ENCODE measurements at regions not wholly inside any gene's neighbourhood (a gene's known extent, or its start where the extent isn't known, plus 50 kb on each side); places are given as distances from the start of the nearest gene placed in this dataset.

DNA sequence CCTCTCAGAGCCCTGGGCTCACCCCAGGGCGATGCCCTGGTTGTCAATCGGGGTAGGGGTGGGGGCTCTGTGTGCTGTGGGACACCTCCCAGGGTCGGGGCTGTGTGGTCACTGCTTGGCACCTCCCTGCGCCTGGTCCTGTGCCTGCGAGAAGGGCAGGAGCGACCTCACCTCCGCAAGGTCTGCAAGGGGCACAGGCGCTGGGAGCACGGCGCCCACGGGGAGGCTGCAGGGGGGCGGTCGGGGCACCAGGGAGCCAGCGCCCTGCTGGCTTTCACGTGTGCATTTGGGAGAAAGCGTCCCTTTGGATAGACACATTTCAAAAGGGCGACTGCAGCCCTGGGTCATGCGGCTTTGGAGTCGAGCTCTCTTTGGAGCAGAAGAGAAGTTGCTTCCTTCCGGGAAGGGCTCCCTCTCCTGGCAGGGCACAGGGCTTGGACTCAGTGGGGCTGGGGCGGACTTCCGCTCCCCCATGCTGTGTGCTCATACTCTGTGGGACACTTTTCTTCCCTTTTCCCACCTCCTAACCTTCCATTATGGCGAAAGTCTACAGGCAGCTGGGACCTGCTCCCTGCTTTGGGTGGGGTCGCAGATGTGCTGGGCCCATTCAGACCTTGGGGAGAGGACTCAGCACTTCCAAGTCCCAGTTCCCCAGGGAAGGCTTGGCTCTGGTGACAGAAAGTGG lies 52.9 kb upstream of the SLC28A3 start:
- no peak for DNase-seq

GRCh38 chr9:84394036-84394435 lies 53.5 kb upstream of the SLC28A3 start:
- DNase-seq, result no peak

DNA sequence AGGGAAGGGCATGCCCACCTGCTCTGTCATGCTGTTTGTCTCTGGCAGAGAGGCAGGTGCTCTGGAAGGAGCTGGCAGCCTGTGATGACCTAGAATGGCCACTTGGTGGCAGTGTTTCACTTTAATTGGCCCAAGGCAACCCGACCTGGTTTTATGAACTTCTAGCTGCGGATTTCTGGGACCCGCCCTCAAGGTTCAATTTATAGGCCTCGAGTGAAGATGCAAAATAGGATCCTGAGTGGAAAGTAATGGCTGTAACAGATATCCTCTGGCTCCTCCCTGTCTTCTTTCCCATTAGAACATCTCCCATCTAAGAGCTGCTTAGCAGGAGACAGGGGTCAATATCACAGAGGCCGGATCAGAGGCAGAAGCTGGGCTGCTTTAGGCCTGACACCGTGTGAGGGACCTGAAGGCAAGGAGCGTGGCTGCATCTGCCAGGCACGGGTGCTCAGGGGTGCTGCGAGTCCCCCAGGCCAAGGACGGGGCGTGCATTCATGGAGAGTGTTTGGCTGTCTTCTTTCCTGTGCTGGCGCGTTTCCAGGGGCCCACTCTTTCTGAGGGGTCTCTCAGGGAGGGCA lies 56.7 kb upstream of the SLC28A3 start:
- DNase-seq, result peak; percentile 61 to 79

DNA sequence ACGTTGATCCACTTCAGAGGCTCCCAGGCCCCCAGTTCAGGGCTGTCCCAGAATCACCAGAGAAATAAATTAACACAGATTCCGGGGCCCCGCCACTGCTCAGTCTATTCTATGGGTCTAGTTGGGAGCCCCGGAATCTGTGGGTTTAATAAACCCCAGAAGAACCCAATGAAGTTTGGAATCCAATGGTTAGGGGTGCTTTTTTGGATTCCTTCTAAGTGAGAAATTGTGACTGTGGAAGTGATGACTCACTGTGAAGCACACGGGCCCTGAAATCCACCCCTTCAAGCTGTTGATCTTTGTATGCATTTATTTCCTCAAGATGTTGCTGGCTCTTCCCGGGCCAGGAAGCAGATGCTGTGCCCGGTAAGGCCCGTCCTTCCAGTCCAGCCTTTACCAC lies 57.3 kb upstream of the SLC28A3 start:
- no peak for DNase-seq

DNA sequence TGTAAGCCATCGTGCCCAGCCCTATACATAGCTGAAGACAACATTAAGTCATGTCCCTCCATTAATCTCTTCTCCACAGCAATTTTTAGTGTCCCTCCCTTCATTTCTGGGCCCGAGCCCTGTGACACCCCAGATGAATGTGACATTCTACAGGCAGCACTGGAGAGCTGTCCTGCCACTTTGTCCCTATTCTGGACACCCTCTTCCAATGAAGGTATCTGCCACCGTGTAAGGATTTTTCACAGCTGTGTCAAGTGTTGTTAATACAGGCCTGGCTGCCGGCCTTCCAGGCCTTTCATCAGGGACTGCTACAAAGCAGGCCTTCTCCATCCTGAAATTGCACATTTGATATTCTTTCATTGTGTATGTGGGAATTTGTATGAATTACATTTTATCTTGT lies 62.0 kb upstream of the SLC28A3 start:
- DNase-seq, result no peak

- no peak for DNase-seq
Measured at GRCh38 chr9:84403288-84403687, 62.7 kb upstream of the SLC28A3 start.

DNA sequence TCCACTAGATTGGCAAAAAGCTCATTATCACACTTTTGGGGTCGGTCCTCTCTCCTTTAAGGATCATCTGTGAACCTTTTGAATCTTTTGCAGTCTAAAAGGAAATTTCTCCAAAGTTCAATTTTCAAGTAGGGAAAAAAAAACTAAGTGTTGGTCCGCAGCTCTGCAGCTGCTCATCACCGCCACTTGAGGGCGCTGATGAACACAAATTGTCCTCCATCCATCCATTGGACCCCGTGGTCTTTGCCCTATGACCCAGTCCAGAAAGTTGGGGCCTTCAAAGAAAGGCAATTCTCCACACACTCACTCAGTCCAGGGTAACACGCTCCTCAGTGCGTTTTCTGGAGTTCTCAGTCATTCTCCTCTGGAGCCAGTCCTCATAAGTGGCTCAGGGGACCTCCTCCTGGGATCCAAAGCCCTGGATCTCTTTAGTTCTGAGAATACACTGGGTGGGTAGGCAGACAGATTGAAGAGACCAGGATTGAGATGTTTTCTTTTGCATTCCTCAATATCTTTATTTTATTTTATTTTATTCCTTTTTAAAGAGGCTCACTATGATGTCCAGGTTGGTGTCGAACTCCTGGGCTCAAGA lies 63.6 kb upstream of the SLC28A3 start:
- peak; percentile 0 to 4 for DNase-seq

- DNase-seq, result no peak
Measured at GRCh38 chr9:84405667-84406066, 65.1 kb upstream of the SLC28A3 start.

GRCh38 chr9:84408416-84408815 lies 67.9 kb upstream of the SLC28A3 start:
- DNase-seq, result no peak

- no peak for DNase-seq
Measured at GRCh38 chr9:84411683-84412267, 71.2 kb upstream of the SLC28A3 start.

DNA sequence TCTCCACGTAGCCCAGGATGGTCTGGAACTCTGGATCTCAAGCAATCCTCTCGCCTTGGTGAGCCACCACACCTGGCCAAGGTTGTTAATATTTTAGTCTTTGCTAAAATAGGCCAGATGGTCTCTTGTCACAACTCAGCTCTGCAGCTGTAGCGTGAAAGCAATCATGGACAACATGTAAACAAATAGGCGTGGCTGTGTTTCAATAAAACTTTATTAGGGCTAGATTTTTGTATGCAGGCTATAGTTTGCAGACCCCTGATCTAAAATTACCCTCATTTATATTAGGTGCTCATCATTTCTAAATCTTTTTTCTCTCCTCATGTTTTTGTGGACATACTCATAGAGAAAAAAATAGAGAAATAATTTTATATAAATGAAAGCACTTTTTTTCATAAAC lies 72.1 kb upstream of the SLC28A3 start:
- no peak for DNase-seq

DNA sequence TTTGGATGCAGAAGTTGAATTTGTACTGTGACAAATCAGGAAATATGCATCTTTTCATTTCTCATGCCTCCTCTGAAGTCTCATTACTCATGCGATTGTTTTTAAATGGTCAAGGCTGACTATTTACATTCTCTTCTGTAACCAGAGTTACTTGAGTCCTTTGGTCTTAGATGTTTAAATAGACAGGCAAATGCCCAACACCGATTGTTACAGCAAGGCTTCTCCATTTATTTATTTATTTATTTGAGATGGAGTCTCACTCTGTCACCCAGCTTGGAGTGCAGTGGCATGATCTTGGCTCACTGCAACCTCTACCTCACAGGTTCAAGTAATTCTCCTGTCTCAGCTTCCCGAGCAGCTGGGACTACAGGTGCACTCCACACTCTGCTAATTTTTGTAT lies 72.7 kb upstream of the SLC28A3 start:
- no peak for DNase-seq

DNA sequence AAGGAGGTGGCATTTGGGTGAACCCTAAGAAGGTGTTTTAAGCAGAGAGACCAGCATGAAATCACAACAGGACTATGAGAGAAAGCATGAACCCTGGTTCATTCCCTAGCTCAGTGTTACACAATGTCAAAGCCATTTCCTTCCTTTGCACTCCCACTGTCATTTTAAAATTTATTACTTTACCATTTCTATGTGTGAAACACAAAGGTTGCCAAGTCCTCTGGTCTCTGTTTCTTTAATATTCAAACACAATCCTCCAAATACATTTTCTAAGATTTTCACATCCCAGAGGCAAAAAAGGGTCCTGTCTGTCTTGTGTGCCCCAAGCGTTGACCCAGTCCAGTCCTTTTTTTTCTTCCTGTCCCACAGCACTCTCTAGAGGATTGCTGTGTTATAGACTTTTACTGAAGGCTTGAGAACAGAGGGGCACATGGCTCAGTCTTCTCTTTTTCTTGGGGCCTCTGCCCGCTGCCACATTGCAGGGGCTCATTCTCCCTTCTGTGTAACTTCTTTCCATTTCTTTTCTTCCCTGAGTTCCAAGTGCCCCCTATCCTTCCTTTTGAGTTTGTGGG lies 78.6 kb upstream of the SLC28A3 start:
- no peak for DNase-seq

DNA sequence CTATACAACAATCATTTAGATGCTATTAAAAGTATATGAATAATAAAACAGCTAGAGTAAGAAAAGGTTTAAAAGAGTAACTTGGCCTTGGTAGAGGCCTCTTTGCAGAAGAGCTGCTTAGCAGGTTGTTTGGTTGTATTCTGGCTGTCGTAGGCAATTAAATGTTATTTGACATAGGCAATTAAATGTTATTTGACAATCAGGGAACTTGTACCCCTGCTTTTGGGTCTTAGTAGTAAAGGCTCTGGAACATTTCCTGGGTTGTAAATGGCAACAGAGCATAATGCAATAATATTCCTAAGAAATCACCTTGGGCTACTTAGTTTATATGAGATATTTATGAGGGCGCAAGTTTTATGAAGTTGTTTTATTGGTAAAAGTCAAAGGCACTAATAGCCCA lies 84.4 kb upstream of the SLC28A3 start:
- DNase-seq, result no peak

DNA sequence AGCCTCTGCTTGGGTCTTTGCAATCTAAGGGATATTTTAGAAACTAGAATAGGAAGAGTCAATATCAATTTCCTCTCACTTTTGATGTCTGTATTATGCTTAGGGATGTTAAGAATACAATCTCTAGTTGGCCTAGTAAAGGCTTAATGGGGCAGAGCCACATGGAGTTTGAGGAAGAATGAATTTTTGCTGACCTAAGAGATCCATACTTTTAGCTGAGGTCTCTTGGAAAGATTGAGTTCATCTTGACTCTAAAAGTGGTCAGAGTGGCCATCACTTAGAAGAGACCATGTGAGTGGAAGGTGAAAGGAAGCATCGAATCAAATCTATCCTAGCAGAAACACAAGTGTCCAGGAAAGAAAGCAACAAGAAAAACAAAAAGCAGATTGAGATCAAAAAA lies 92.2 kb upstream of the SLC28A3 start:
- DNase-seq, result no peak

DNA sequence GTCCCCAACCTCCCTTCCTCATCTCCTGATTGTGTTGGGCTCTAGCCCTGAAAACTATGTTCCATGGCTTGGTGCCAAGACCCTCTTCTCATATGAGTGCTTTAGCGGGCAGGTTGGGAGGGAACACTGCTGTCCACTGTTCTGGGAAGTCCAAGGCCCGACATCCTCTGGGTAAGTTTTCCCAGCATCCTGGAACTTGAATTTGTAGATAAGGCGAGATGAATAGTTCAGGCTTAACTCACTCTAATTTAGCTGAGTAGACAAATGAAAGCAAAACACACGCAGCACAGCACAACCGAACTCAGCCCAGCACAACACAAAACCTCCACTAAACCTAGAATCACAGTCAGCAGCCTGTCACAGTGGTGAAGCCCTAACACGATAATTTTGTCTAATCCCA lies 95.3 kb upstream of the SLC28A3 start:
- DNase-seq, result no peak

- no peak for DNase-seq
Measured at GRCh38 chr9:84436386-84437109, 96.0 kb upstream of the SLC28A3 start.

DNA sequence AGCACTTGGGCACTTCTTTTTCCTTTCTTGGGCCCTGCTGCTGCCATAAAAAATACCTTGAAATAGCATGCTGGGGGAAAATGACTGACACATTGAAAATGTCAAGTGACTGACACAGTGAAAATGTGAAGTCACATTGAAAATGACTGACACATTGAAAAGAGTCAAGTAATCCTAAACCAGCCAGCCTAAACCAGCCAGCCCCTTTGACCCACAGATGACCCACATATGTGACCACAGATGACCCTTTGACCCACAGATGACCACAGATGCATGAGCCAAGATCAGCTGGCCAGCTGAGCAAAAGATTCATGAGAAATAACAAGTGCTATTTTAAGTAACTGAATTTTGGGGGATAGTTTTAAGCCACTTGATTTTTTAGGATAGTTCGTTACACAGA lies 97.8 kb upstream of the SLC28A3 start:
- DNase-seq, result no peak

GRCh38 chr9:84439250-84439649 lies 98.7 kb upstream of the SLC28A3 start:
- no peak for DNase-seq

DNA sequence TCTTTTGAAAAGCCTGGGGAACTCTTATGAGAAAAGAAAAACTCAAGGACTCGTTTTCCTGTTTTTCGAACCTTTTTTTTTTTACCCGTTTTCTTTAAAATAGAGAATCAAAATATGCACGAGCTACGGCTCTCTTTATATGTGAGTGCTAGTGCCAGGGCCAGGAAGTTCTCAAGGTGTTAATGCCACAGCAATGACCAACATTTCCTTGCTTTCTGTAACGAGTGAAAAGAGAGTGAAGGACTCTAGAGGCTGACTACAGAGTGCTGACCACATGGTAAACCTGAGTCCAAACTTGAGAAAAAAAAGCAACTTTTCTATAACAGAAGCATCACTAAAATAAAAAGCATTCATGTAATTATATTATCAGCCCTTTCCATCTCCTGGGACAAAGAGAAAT lies 102.2 kb upstream of the SLC28A3 start:
- no peak for DNase-seq

DNA sequence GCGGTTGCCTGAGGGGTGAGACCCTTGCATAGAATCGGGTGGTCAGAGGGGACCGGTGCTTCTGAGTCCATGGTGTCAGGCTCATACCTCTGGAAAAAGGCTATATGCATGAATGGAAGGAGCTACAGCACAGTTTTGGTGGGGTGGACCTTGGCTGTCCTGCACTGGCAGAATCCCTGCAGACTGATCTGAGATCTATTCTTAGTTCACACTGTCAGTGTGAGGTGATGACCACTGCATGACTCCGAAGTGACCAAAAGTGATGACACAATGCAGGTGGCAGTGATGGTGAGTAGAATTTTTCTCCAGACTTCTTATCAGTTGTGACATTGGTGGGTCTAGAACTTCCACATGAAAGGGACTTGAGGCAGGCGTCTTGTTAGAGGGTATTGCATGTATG lies 105.2 kb upstream of the SLC28A3 start:
- no peak for DNase-seq

- DNase-seq, result no peak
Measured at GRCh38 chr9:84447305-84447704, 106.7 kb upstream of the SLC28A3 start.

- DNase-seq, result no peak
Measured at GRCh38 chr9:84450029-84450428, 109.5 kb upstream of the SLC28A3 start.
